Head of caudate nucleus (tissue), 42 donors: ENCODE measurements at regions not wholly inside any gene's neighbourhood (a gene's known extent, or its start where the extent isn't known, plus 50 kb on each side); places are given as distances from the start of the nearest gene placed in this dataset.
"Not testable (repeated sequence)": the region's sequence is repeated elsewhere in the genome, so short reads cannot be mapped to it uniquely, and the experiment has no call there.

Experiments used
- DNase-seq, 42 donors: peaks; one replicate each; pipeline versions ENCODE4 v3.0.0 to v3.0.0-alpha.2; 2020 to 2021; ENCODE audit warnings: mixed read lengths in 7 of 42
- intact Hi-C: fragments of 100-400 bp; cut with DNase I; formaldehyde crosslinking; loops from one replicate; pipeline ENCODE4 v1.15.0; 2022

DNA sequence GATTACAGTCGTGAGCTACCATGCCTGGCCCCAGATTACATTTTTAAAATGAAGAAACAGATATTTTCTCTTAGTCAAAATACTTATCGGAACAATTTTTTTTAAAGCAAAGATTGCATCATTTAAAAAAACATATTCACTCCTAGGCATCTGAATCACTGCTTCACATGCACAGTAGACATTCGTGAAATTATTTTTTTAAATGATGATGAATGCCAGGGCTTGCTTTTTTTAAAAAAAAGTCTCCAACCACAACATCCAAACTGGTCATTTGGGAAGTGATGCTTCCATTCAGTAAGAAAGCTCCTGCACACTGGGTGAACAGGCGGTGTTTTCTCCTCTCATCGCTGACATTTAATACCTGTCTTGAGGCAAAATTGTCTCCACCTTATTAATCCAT is 223.0 kb upstream of the DMRT1 start:
- intact Hi-C loops: loop anchor here (5.0 kb wide), 1 partner anchor 74 kb away; no protein-coding TSS in a partner anchor

GRCh38 chr9:621201-621855 is 220.2 kb upstream of the DMRT1 start:
- intact Hi-C loops: no loop called here
- DNase-seq: peak in 2 of 42 donors; percentile 6 to 25

More for the DNA sequence above, 223.0 kb upstream of the DMRT1 start:
- DNase-seq: no peak

DNA sequence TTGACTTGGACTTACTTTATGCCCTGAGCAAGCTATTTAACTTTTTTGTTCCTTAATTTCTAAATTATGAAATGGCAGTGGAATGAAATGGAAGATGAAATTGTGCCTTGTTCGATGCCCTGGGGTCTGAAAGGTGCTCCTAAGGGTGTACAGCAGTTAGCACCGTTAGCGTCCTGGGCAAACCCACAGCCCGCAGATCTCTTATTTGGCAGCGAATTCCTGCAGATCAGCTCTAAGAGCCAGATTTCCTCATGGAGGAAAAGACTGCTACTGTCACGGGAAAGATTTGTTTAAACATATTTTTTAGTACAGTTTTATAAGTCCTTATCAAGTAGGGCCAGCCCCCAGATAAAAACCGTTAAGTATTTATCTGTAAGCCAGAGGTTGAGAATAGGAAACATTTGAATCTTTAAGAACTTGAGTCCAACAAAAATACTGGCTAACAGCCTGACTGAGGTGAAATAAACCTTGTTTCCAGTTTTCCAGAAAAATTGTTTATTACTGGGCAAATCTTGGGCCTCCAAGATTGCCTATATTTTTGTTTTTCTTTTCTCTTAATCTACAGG is 216.5 kb upstream of the DMRT1 start:
- intact Hi-C loops: no loop called here
- DNase-seq: no peak

DNA sequence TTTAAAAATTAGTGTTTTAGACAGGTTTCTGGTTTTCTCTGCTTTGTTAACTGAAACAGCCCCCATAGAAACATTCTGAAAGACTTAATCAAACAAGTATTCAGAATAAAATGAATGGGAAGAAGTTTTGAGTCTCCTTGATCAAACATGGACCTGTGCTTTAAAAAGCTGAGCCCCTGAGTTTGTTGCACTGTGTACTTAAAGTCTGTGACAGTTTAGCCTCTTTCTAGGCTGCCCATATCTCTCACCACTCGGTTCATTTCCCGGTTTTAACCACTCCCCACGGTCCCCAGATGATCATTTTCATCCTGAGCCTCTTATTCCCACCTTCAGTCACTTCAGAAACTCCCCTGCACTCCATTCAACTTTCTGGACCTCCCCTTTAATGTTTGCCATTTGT is 215.9 kb upstream of the DMRT1 start:
- DNase-seq: no peak
- intact Hi-C loops: no loop called here

DNA sequence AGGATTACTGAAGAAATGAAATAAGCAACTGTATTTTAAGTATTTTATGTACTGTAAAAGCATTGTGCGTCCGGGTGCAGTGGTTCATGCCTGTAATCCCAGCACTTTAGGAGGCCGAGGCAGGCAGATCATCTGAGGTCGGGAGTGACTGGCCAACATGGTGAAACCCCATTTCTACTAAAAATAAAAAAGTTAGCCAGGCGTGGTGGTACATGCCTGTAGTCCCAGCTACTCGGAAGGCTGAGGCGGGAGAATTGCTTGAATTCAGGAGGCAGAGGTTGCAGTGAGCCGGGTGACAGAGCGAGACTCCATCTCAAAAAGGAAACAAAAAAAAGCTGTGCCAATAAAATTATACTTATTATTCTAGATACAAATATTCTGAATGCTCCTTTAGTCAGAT is 215.4 kb upstream of the DMRT1 start:
- DNase-seq, intact Hi-C loops: not testable (repeated sequence)

DNA sequence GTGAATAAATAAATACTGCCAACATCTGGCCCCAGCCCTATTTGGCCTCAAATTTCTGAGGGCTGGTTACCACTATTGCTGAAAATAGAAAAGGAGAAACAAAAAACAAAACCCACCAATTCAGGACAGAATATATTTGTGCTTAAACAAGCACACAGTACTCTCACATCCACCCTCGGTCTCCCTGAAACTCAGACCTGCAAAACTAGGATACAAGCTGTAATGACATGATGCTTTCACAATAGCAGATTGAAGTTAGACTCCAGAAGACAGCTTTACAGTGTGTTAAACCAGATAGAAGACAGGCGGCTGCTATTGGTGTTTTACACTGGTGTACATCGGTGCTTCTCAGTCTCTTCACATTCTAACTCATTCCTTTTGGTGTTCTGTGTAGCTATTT is 214.9 kb upstream of the DMRT1 start:
- DNase-seq: no peak
- intact Hi-C loops: no loop called here

GRCh38 chr9:627336-627970 is 214.0 kb upstream of the DMRT1 start:
- DNase-seq: no peak
- intact Hi-C loops: no loop called here

DNA sequence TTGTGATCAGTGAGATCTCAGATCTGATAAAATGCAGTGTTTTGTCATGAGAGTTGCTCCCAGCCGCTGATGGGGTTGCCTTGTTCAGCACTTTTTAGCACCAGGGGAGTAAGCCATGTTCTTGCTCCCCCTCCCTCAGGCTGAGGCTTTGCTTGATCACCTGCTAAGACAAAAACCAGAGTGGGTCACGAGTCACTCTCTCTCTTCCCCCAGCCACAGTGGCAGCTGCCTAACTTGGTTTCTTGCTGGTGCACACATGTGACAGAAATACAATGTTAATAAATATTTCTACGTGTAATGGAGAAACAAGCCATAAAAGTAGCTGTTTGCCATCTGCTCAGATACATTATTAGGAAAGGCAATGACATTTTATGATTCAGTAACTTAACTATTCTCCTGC is 212.4 kb upstream of the DMRT1 start:
- DNase-seq: no peak
- intact Hi-C loops: no loop called here

DNA sequence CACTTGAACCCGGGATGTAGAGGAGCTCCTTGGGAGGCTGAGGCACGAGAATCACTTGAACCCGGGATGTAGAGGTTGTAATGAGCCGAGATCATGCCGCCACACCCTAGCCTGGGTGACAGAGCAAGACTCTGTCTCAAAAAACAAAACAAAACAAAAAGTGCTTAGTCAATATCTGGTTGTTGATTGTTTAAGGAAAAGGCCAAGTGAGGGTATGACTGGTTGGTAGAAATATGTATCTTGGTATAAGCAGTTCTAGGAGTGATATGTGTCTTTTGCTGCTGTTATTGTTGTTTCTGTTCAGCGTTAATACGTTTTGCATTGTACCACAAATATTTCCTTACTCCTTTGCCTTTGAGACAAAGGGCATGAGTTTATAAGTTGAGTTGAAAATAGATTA is 210.7 kb upstream of the DMRT1 start:
- intact Hi-C loops: no loop called here
- no peak for DNase-seq

- DNase-seq: no peak
- intact Hi-C loops: no loop called here
Measured at GRCh38 chr9:631596-631995, 209.9 kb upstream of the DMRT1 start.

- DNase-seq: no peak
- intact Hi-C loops: no loop called here
Measured at GRCh38 chr9:633461-633860, 208.0 kb upstream of the DMRT1 start.

GRCh38 chr9:636931-637591 is 204.4 kb upstream of the DMRT1 start:
- intact Hi-C loops: no loop called here

GRCh38 chr9:638152-638551 is 203.3 kb upstream of the DMRT1 start:
- DNase-seq: no peak
- intact Hi-C loops: no loop called here

More at GRCh38 chr9:636931-637591, 204.4 kb upstream of the DMRT1 start:
- no peak for DNase-seq

- intact Hi-C loops: no loop called here
Measured at GRCh38 chr9:642014-642413, 199.5 kb upstream of the DMRT1 start.

GRCh38 chr9:643966-644365 is 197.5 kb upstream of the DMRT1 start:
- no peak for DNase-seq
- intact Hi-C loops: no loop called here

More at GRCh38 chr9:642014-642413, 199.5 kb upstream of the DMRT1 start:
- no peak for DNase-seq

DNA sequence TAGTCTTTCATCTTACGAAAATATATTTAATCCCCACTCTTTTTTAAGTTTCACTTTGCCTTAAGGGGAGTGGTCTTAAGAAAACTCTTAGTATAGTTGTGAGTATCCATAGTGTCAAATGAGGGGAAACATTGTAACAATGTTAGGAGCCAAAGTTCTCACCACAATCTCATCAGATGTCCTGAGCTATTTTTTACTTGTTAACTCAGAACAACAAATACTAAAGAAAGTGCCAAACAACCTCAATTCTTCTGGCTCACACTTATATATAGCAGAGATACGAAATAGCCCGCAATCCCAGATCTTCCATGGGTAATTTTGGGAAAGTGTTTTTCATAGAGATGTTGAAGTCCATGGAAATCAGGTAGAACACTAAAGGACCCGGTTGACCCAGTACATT is 194.0 kb upstream of the DMRT1 start:
- DNase-seq: no peak
- intact Hi-C loops: no loop called here

DNA sequence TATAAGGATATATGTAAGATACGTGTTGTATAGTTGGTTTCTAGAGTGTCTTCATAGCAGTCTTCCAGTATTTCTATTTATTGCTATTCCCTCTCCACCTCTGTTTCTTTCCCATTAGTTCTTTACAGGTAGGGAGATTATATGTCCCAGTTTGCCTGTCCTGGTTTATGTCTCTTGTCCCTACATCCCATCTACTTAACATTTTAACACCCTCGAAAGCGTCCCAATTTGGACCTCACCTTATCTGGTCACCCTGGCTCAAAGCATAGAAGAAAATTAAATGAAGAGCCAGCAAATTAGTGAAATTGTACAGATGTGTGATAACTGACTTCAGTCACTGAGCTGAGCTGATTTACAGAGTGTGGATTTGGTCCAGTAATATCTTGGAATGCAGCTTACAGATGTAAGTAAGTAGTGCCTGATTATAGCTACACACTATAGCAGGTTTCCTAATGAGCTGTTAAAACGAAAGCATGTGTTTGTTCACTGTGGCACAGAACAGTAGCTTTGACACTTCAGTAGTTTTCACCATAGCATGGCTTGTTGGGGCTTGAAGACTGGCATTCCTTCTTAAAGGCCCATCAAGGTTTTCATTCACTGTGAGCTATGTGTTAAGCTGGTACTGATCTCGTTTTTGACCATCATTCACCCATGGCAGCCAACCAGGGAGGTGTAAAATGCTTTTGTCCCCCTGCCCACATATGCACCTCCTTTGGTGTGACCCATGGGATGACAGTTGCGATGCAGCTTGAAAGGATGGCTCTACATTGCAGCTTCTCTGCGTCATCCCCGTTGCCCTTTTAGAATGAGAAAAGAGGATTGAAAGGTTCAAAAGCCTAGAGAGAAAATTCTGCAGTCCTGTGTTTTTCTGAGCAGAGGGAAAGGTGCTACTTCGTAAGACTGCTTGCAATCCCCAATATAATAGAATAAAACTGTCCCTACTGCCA is 192.1 kb upstream of the DMRT1 start:
- intact Hi-C loops: no loop called here
- no peak for DNase-seq

DNA sequence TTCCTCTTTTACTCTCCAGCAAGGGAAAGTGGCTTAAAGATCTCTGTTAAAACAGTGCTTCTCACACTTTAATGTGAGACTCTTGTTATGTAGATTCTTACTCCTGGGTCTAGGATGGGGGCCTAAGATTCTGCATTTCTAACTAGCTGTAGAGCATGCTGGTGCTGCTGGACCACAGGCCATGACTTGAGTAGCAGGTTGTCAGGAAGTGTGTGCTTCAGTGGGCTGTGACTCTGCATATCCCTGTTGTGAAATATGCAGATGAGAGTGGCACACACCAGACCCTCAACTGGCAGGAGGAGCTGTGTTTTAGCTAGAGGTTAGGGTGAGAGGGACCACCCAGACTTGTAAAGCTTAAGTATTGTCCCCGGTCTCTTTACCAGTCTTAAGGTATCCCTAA is 191.1 kb upstream of the DMRT1 start:
- intact Hi-C loops: no loop called here
- DNase-seq: no peak

DNA sequence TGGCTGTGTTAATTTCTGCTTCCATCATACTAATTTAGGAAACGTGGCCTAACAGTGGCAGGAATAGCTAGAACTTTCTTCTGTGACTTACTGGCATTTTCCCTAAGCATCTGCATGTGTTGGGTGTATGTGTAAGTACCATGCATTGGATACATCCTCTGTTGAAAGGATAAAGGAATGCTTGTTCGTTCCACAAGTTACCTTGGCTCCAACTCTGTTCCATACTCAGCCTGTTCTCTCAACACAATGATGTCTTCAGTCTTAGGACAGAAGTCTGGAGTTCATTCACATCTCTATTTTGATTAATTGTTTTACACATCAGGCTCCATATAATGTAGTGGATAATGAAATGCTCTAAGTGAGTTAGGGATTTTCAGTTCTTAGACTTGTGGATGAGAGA is 190.1 kb upstream of the DMRT1 start:
- DNase-seq: no peak
- intact Hi-C loops: no loop called here
